WTC11 (cell line): ENCODE measurements at regions not wholly inside any gene's neighbourhood (a gene's known extent, or its start where the extent isn't known, plus 50 kb on each side); places are given as distances from the start of the nearest gene placed in this dataset.

Experiments
- ATAC-seq: fragments of 200-7000 bp; cut with Tn5 transposase; 2 replicates; pipeline ENCODE4 v1.10.0; 2021; ENCODE audit warnings: mild to moderate bottlenecking, moderate library complexity
- CTCF ChIA-PET: fragments of 300-600 bp; sonication (Branson Sonifier 250); formaldehyde crosslinking; loops from one replicate; lab custom pipeline; 2021; ENCODE audit warnings: antibody characterized with exemption; lab: Charles Lee
- POLR2A ChIA-PET: fragments of 350-600 bp; sonication (Branson Sonifier 250); formaldehyde crosslinking; loops from one replicate; lab custom pipeline; 2021; ENCODE audit warnings: antibody characterized with exemption; lab: Charles Lee
- DNase-seq: peaks from one replicate; pipeline ENCODE4 v3.0.0; 2021; ENCODE audit warnings: low spot score
- H3K27ac Mint-ChIP-seq: 2 replicates; pipeline ENCODE4 v1.8.0; 2021; ENCODE audit warnings: mixed read lengths
- H3K27me3 Mint-ChIP-seq: 2 replicates; pipeline ENCODE4 v1.8.0; 2021; ENCODE audit warnings: low read depth, mild to moderate bottlenecking, moderate library complexity, mixed read lengths
- H3K36me3 Mint-ChIP-seq: 2 replicates; pipeline ENCODE4 v1.8.0; 2021; ENCODE audit warnings: mixed read lengths
- H3K4me1 Mint-ChIP-seq: 2 replicates; pipeline ENCODE4 v1.8.0; 2022; ENCODE audit warnings: mixed read lengths
- H3K4me3 Mint-ChIP-seq: 2 replicates; pipeline ENCODE4 v1.8.0; 2021; ENCODE audit warnings: mild to moderate bottlenecking, moderate library complexity, mixed read lengths
- H3K9me3 Mint-ChIP-seq: 2 replicates; pipeline ENCODE4 v1.8.0; 2021; ENCODE audit warnings: mixed read lengths
- ATF1 ChIP-seq: sonication (generic); formaldehyde crosslinking; IDR thresholded peaks from 2 replicates; pipeline ENCODE4 v1.8.1; 2023; ENCODE audit warnings: mild to moderate bottlenecking, moderate library complexity, missing genetic modification reagents
- CDX4 ChIP-seq: fragments of 250-450 bp; sonication (Bioruptor Pico); IDR thresholded peaks from 2 replicates; pipeline ENCODE4 v1.9.0; 2021; ENCODE audit warnings: moderate library complexity, mild to moderate bottlenecking, inconsistent platforms, borderline replicate concordance
- ERG ChIP-seq: fragments of 250-450 bp; sonication (Bioruptor Pico); IDR thresholded peaks from 2 replicates; pipeline ENCODE4 v1.8.0; 2021; ENCODE audit warnings: mild to moderate bottlenecking
- ESRRA ChIP-seq: sonication (generic); formaldehyde crosslinking; IDR thresholded peaks from 2 replicates; pipeline ENCODE4 v1.8.1; 2022; ENCODE audit warnings: mild to moderate bottlenecking, missing genetic modification reagents, borderline replicate concordance
- FOXP1 ChIP-seq: sonication (generic); formaldehyde crosslinking; IDR thresholded peaks from 2 replicates; pipeline ENCODE4 v1.8.0; 2022; ENCODE audit warnings: missing genetic modification reagents, mild to moderate bottlenecking, moderate library complexity, borderline replicate concordance
- HMGA2 ChIP-seq: fragments of 250-450 bp; sonication (Bioruptor Pico); IDR thresholded peaks from 2 replicates; pipeline ENCODE4 v1.4.0; 2021; ENCODE audit warnings: mild to moderate bottlenecking, moderate library complexity
- JUN ChIP-seq: sonication (generic); formaldehyde crosslinking; IDR thresholded peaks from 2 replicates; pipeline ENCODE4 v1.8.0; 2023; ENCODE audit warnings: mild to moderate bottlenecking, missing genetic modification reagents
- KAT7 ChIP-seq: sonication (generic); formaldehyde crosslinking; IDR thresholded peaks from 2 replicates; pipeline ENCODE4 v1.8.1; 2023; ENCODE audit warnings: missing genetic modification reagents, mild to moderate bottlenecking, borderline replicate concordance
- MYBL2 ChIP-seq: sonication (generic); formaldehyde crosslinking; IDR thresholded peaks from 2 replicates; pipeline ENCODE4 v1.8.1; 2023; ENCODE audit warnings: mild to moderate bottlenecking, moderate library complexity, missing genetic modification reagents
- NFE2L1 ChIP-seq: sonication (generic); formaldehyde crosslinking; IDR thresholded peaks from 2 replicates; pipeline ENCODE4 v1.8.1; 2023; ENCODE audit warnings: missing genetic modification reagents
- NFYB ChIP-seq: sonication (generic); formaldehyde crosslinking; conservative IDR thresholded peaks from 2 replicates; pipeline ENCODE4 v1.8.0; 2022; ENCODE audit warnings: low read depth, missing genetic modification reagents
- SOX15 ChIP-seq: fragments of 250-450 bp; sonication (Bioruptor Pico); IDR thresholded peaks from 2 replicates; pipeline ENCODE4 v1.9.0; 2021; ENCODE audit warnings: mild to moderate bottlenecking
- TEAD4 ChIP-seq: sonication (generic); formaldehyde crosslinking; IDR thresholded peaks from 2 replicates; pipeline ENCODE4 v1.8.0; 2022; ENCODE audit warnings: mild to moderate bottlenecking, missing genetic modification reagents
- TP53 ChIP-seq: sonication (generic); formaldehyde crosslinking; IDR thresholded peaks from 2 replicates; pipeline ENCODE4 v1.8.1; 2023; ENCODE audit warnings: mild to moderate bottlenecking, missing genetic modification reagents
- ZNF121 ChIP-seq: sonication (generic); formaldehyde crosslinking; IDR thresholded peaks from 2 replicates; pipeline ENCODE4 v1.8.0; 2023; ENCODE audit warnings: missing genetic modification reagents
- ZNF263 ChIP-seq: sonication (generic); formaldehyde crosslinking; IDR thresholded peaks from 2 replicates; pipeline ENCODE4 v1.8.1; 2022; ENCODE audit warnings: low read depth, mild to moderate bottlenecking, moderate library complexity, missing genetic modification reagents
- TF ChIP-seq, protein P1 (sequence below): fragments of 250-450 bp; sonication (Bioruptor Pico); IDR thresholded peaks from 2 replicates; pipeline ENCODE4 v1.9.0; 2021; ENCODE audit warnings: mild to moderate bottlenecking, borderline replicate concordance
- TF ChIP-seq, protein P2 (sequence below): sonication (generic); formaldehyde crosslinking; IDR thresholded peaks from 2 replicates; pipeline ENCODE4 v1.8.0; 2022; ENCODE audit warnings: mild to moderate bottlenecking, missing genetic modification reagents

GRCh38 chr9:24881361-24881760 is 335.7 kb upstream of the IZUMO3 start:
- no peaks in the 10 kb centered on the region for H3K27me3 Mint-ChIP-seq
- no peaks in the 10 kb centered on the region for H3K9me3 Mint-ChIP-seq
- no peak for DNase-seq
- H3K4me3 Mint-ChIP-seq, result no peak overlapping the region
- no peak overlapping the region for H3K27ac Mint-ChIP-seq
- no peak; the same call in 1 of the 2 replicates for ATAC-seq
- peaks cover 23% of the 10 kb centered on the region for H3K4me1 Mint-ChIP-seq
- TF ChIP-seq, protein P1, sequence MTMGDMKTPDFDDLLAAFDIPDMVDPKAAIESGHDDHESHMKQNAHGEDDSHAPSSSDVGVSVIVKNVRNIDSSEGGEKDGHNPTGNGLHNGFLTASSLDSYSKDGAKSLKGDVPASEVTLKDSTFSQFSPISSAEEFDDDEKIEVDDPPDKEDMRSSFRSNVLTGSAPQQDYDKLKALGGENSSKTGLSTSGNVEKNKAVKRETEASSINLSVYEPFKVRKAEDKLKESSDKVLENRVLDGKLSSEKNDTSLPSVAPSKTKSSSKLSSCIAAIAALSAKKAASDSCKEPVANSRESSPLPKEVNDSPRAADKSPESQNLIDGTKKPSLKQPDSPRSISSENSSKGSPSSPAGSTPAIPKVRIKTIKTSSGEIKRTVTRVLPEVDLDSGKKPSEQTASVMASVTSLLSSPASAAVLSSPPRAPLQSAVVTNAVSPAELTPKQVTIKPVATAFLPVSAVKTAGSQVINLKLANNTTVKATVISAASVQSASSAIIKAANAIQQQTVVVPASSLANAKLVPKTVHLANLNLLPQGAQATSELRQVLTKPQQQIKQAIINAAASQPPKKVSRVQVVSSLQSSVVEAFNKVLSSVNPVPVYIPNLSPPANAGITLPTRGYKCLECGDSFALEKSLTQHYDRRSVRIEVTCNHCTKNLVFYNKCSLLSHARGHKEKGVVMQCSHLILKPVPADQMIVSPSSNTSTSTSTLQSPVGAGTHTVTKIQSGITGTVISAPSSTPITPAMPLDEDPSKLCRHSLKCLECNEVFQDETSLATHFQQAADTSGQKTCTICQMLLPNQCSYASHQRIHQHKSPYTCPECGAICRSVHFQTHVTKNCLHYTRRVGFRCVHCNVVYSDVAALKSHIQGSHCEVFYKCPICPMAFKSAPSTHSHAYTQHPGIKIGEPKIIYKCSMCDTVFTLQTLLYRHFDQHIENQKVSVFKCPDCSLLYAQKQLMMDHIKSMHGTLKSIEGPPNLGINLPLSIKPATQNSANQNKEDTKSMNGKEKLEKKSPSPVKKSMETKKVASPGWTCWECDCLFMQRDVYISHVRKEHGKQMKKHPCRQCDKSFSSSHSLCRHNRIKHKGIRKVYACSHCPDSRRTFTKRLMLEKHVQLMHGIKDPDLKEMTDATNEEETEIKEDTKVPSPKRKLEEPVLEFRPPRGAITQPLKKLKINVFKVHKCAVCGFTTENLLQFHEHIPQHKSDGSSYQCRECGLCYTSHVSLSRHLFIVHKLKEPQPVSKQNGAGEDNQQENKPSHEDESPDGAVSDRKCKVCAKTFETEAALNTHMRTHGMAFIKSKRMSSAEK, result no peak
- TF ChIP-seq NFE2L1 (CRISPR knock-in tag) (no peak), ZNF121 (CRISPR knock-in tag) (no peak), KAT7 (no peak), JUN (CRISPR knock-in tag) (no peak), TP53 (CRISPR knock-in tag) (no peak), NFYB (CRISPR knock-in tag) (no peak), ATF1 (CRISPR knock-in tag) (no peak), ERG (no peak), SOX15 (CRISPR knock-in tag) (no peak), TEAD4 (CRISPR knock-in tag) (no peak), ESRRA (CRISPR knock-in tag) (no peak), HMGA2 (no peak)
- TF ChIP-seq, protein P2, sequence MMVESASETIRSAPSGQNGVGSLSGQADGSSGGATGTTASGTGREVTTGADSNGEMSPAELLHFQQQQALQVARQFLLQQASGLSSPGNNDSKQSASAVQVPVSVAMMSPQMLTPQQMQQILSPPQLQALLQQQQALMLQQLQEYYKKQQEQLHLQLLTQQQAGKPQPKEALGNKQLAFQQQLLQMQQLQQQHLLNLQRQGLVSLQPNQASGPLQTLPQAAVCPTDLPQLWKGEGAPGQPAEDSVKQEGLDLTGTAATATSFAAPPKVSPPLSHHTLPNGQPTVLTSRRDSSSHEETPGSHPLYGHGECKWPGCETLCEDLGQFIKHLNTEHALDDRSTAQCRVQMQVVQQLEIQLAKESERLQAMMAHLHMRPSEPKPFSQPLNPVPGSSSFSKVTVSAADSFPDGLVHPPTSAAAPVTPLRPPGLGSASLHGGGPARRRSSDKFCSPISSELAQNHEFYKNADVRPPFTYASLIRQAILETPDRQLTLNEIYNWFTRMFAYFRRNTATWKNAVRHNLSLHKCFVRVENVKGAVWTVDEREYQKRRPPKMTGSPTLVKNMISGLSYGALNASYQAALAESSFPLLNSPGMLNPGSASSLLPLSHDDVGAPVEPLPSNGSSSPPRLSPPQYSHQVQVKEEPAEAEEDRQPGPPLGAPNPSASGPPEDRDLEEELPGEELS (CRISPR knock-in tag), result no peak
- ChIA-PET CTCF (no interaction called here), POLR2A (no interaction called here)
- H3K36me3 Mint-ChIP-seq, result no peaks in the 10 kb centered on the region

DNA sequence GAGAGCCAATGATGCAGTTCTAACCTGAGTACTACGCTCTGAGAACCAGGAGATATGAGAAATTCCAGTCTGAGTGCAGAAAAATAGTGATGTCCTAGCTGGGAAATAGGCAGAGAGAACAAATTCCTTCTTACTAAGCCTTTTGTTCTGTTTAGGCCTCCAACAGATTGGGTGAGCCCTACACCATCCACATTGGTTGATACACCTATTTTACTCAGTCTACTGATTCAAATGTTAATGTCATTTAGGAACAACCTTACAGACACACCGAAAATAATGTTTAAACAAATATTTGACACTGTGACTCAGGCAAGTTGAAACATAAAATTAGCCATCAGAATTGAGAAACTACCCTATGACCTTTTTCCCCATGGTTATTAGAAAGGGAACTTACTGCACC is 333.9 kb upstream of the IZUMO3 start:
- peaks cover 23% of the 10 kb centered on the region for H3K4me1 Mint-ChIP-seq
- ChIA-PET CTCF (no interaction called here), POLR2A (no interaction called here)
- H3K36me3 Mint-ChIP-seq, result no peaks in the 10 kb centered on the region
- H3K4me3 Mint-ChIP-seq, result no peak overlapping the region
- peak; percentile 53; the same call in 1 of the 2 replicates for ATAC-seq
- TF ChIP-seq CDX4 (CRISPR knock-in tag) (no peak), MYBL2 (CRISPR knock-in tag) (no peak), ZNF263 (CRISPR knock-in tag) (no peak), FOXP1 (no peak)
- peaks cover 4% of the 10 kb centered on the region; the same call in 1 of the 2 replicates for H3K9me3 Mint-ChIP-seq
- no peak for DNase-seq
- no peak overlapping the region; the same call in 1 of the 2 replicates for H3K27ac Mint-ChIP-seq
- no peaks in the 10 kb centered on the region; the same call in 1 of the 2 replicates for H3K27me3 Mint-ChIP-seq
